IMR-90 (cell line): ENCODE measurements at regions not wholly inside any gene's neighbourhood (a gene's known extent, or its start where the extent isn't known, plus 50 kb on each side); places are given as distances from the start of the nearest gene placed in this dataset.

Experiments
- BHLHE40 ChIP-seq: fragments of 150-350 bp; IDR thresholded peaks from 2 replicates; pipeline ENCODE4 v1.6.1; 2016; ENCODE audit warnings: mild to moderate bottlenecking, low read depth, low read length
- CHD1 ChIP-seq: IDR thresholded peaks from 2 replicates; pipeline ENCODE4 v1.6.1; 2012; ENCODE audit warnings: low read depth, low read length, improper control_type of control experiment
- FOS ChIP-seq: fragments of 150-350 bp; IDR thresholded peaks from 2 replicates; pipeline ENCODE4 v1.6.1; 2016; ENCODE audit warnings: low read depth, low read length
- MAFK ChIP-seq: IDR thresholded peaks from 2 replicates; pipeline ENCODE4 v1.6.1; 2012; ENCODE audit warnings: low read depth, low read length, improper control_type of control experiment
- MAZ ChIP-seq: IDR thresholded peaks from 2 replicates; pipeline ENCODE4 v1.6.1; 2012; ENCODE audit warnings: low read depth, mild to moderate bottlenecking, low read length, improper control_type of control experiment, moderate library complexity, borderline replicate concordance
- MXI1 ChIP-seq: IDR thresholded peaks from 2 replicates; pipeline ENCODE4 v1.6.1; 2012; ENCODE audit warnings: low read depth, mild to moderate bottlenecking, low read length, moderate library complexity, borderline replicate concordance
- NFE2L2 ChIP-seq: fragments of 150-350 bp; IDR thresholded peaks from 2 replicates; pipeline ENCODE4 v1.6.1; 2016; ENCODE audit warnings: low read depth, mild to moderate bottlenecking, low read length
- POLR2A ChIP-seq: IDR thresholded peaks from 2 replicates; pipeline ENCODE4 v1.6.1; 2012; ENCODE audit warnings: mild to moderate bottlenecking, low read depth, low read length
- RAD21 ChIP-seq: IDR thresholded peaks from 2 replicates; pipeline ENCODE4 v1.6.1; 2012; ENCODE audit warnings: low read length, improper control_type of control experiment
- RFX5 ChIP-seq: IDR thresholded peaks from 2 replicates; pipeline ENCODE4 v1.8.0; 2012; ENCODE audit warnings: low read depth, mild to moderate bottlenecking, low read length, moderate library complexity
- TF ChIP-seq, protein P1 (sequence below): conservative IDR thresholded peaks from 2 replicates; pipeline ENCODE4 v1.5.1; 2012; ENCODE audit warnings: mild to moderate bottlenecking, low read depth, low read length, improper control_type of control experiment

DNA sequence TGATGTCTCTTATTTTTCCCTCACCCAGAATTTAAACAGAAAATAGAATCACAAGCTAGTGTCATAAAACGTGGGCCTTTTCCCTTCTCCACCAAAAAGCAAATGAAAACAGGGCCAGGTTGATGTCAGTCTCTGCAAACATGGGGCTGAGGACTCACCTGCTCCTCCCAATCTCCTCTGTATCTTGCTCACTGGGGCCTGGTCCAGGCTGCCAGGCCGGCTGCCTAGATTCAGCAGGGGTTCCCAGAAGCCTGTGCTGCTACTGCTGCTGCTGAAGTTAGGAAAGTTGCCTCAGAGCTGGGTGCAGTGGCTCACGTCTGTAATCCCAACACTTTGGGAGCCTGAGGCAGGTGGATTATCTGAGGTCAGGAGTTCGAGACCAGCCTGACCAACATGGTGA lies 84.3 kb downstream of the PCDH1 start:
- TF ChIP-seq, protein P1, sequence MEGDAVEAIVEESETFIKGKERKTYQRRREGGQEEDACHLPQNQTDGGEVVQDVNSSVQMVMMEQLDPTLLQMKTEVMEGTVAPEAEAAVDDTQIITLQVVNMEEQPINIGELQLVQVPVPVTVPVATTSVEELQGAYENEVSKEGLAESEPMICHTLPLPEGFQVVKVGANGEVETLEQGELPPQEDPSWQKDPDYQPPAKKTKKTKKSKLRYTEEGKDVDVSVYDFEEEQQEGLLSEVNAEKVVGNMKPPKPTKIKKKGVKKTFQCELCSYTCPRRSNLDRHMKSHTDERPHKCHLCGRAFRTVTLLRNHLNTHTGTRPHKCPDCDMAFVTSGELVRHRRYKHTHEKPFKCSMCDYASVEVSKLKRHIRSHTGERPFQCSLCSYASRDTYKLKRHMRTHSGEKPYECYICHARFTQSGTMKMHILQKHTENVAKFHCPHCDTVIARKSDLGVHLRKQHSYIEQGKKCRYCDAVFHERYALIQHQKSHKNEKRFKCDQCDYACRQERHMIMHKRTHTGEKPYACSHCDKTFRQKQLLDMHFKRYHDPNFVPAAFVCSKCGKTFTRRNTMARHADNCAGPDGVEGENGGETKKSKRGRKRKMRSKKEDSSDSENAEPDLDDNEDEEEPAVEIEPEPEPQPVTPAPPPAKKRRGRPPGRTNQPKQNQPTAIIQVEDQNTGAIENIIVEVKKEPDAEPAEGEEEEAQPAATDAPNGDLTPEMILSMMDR, result no peak
- TF ChIP-seq BHLHE40, result no peak
- no peak for TF ChIP-seq MAFK
- no peak for TF ChIP-seq POLR2A
- TF ChIP-seq FOS, result no peak
- no peak for TF ChIP-seq RAD21
- TF ChIP-seq NFE2L2, result no peak
- TF ChIP-seq MAZ, result no peak
- TF ChIP-seq CHD1, result no peak
- TF ChIP-seq MXI1, result no peak
- TF ChIP-seq RFX5, result no peak
